ENCODE measurements at regions not wholly inside any gene's neighbourhood (a gene's known extent, or its start where the extent isn't known, plus 50 kb on each side); places are given as distances from the start of the nearest gene placed in this dataset.

- TF ChIP-seq CTCF (conservative IDR thresholded peaks at IDR 0.05; ENCODE audit: control insufficient read depth, insufficient read depth, low read depth, low read length), result no peak
- DNase-seq (ENCODE audit: low read depth), result no peak
- no peak overlapping the region for H3K4me3 ChIP-seq (ENCODE audit: control insufficient read depth, low read depth, low read length)
Measured at GRCh38 chr3:23648996-23649395, 156.8 kb upstream of the UBE2E1 start.

- no peak for DNase-seq (ENCODE audit: low read depth)
- no peak overlapping the region for H3K4me3 ChIP-seq (ENCODE audit: control insufficient read depth, low read depth, low read length)
- TF ChIP-seq CTCF (conservative IDR thresholded peaks at IDR 0.05; ENCODE audit: control insufficient read depth, insufficient read depth, low read depth, low read length), result no peak
Measured at GRCh38 chr3:23649448-23649847, 156.3 kb upstream of the UBE2E1 start.

- no peak for TF ChIP-seq CTCF (conservative IDR thresholded peaks at IDR 0.05; ENCODE audit: control insufficient read depth, insufficient read depth, low read depth, low read length)
Measured at GRCh38 chr3:23650371-23651140, 155.2 kb upstream of the UBE2E1 start.

GRCh38 chr3:23653647-23654525 is 151.9 kb upstream of the UBE2E1 start:
- no peak for DNase-seq (ENCODE audit: low read depth)
- no peak for TF ChIP-seq CTCF (conservative IDR thresholded peaks at IDR 0.05; ENCODE audit: control insufficient read depth, insufficient read depth, low read depth, low read length)
- no peak overlapping the region for H3K4me3 ChIP-seq (ENCODE audit: control insufficient read depth, low read depth, low read length)

More at GRCh38 chr3:23650371-23651140, 155.2 kb upstream of the UBE2E1 start:
- DNase-seq (ENCODE audit: low read depth), result peak; percentile 96
- no peak overlapping the region for H3K4me3 ChIP-seq (ENCODE audit: control insufficient read depth, low read depth, low read length)

GRCh38 chr3:23654571-23654970 is 151.2 kb upstream of the UBE2E1 start:
- H3K4me3 ChIP-seq (ENCODE audit: control insufficient read depth, low read depth, low read length), result no peak overlapping the region
- no peak for TF ChIP-seq CTCF (conservative IDR thresholded peaks at IDR 0.05; ENCODE audit: control insufficient read depth, insufficient read depth, low read depth, low read length)

GRCh38 chr3:23655749-23656148 is 150.0 kb upstream of the UBE2E1 start:
- H3K4me3 ChIP-seq (ENCODE audit: control insufficient read depth, low read depth, low read length), result no peak overlapping the region
- TF ChIP-seq CTCF (conservative IDR thresholded peaks at IDR 0.05; ENCODE audit: control insufficient read depth, insufficient read depth, low read depth, low read length), result no peak
- no peak for DNase-seq (ENCODE audit: low read depth)

More at GRCh38 chr3:23654571-23654970, 151.2 kb upstream of the UBE2E1 start:
- DNase-seq (ENCODE audit: low read depth), result no peak

Data from fibroblast of mammary gland (primary cell).